ENCODE measurements at regions not wholly inside any gene's neighbourhood (a gene's known extent, or its start where the extent isn't known, plus 50 kb on each side); places are given as distances from the start of the nearest gene placed in this dataset.

DNA sequence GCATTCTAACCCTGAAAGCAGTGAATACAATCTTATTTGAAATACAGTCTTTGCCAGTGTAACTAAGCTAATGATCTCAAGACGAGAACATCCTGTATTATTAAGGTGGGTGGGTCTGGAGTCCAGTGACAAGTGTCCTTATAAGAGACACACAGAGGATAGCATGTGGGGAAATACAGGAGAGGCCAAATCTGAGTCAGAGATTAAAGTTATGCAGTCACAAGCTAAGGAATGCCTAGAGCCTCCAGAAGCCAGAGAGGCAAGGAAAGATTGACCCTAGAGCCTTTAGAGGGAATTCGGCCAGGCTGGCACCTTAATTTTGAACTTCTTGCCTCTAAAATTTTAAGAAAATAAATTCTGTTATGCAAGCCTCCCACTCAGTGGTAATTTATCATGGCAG lies 87.5 kb upstream of the HGF start:
- H3K4me3 ChIP-seq: no peak overlapping the region
- ATAC-seq: no peak
- H3K36me3 ChIP-seq: no peaks in the 10 kb centered on the region
- H3K27ac ChIP-seq: no peak overlapping the region
- DNase-seq: no peak
- TF ChIP-seq, protein P1, sequence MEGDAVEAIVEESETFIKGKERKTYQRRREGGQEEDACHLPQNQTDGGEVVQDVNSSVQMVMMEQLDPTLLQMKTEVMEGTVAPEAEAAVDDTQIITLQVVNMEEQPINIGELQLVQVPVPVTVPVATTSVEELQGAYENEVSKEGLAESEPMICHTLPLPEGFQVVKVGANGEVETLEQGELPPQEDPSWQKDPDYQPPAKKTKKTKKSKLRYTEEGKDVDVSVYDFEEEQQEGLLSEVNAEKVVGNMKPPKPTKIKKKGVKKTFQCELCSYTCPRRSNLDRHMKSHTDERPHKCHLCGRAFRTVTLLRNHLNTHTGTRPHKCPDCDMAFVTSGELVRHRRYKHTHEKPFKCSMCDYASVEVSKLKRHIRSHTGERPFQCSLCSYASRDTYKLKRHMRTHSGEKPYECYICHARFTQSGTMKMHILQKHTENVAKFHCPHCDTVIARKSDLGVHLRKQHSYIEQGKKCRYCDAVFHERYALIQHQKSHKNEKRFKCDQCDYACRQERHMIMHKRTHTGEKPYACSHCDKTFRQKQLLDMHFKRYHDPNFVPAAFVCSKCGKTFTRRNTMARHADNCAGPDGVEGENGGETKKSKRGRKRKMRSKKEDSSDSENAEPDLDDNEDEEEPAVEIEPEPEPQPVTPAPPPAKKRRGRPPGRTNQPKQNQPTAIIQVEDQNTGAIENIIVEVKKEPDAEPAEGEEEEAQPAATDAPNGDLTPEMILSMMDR (IDR thresholded peaks at IDR 0.05): no peak
- H3K9me3 ChIP-seq: peaks cover 0 to 7% (median 0%) of the 10 kb centered on the region in 11 donors
- whole genome bisulfite sequencing, 2 donors: 80 to 86% methylated on average over 2 of the region's 2 CpGs
- H3K27me3 ChIP-seq: no peaks in the 10 kb centered on the region
- no peaks in the 10 kb centered on the region for H3K4me1 ChIP-seq
- intact Hi-C loops (cut with DNase I): no loop called here

- TF ChIP-seq, protein P1 (IDR thresholded peaks at IDR 0.05): no peak
- H3K27me3 ChIP-seq: no peaks in the 10 kb centered on the region
- no peak overlapping the region for H3K4me3 ChIP-seq
- H3K36me3 ChIP-seq: no peaks in the 10 kb centered on the region
- ATAC-seq (no peak), DNase-seq (no peak)
- H3K27ac ChIP-seq: no peak overlapping the region
- peaks cover 0 to under 1% (median 0%) of the 10 kb centered on the region in 11 donors for H3K9me3 ChIP-seq
- 94 to 95% methylated on average over 2 of the region's 2 CpGs for WGBS, 2 donors
- intact Hi-C loops (cut with DNase I): no loop called here
- H3K4me1 ChIP-seq: no peaks in the 10 kb centered on the region
Measured at GRCh38 chr7:81854518-81854917, 84.7 kb upstream of the HGF start.

DNA sequence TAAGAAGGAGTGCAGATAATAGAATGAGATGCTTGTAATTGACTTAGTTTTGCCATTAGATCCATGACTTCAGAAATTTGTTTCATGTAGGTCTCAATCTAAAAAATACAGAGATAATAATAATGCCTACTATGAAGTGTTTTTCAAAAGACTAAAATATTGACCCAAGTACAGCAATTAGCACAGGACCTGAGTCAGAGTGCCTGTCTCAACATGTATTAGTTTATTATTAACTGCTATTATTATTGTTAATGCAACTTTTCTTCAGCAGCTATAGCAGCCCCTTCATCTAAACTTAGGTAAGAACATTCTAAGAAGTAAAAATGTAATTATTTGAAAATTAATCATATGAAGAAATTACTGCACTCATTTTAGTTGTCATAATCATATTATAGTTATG lies 82.9 kb upstream of the HGF start:
- no peak for ATAC-seq
- TF ChIP-seq, protein P1 (IDR thresholded peaks at IDR 0.05): no peak

GRCh38 chr7:81851413-81851812 lies 81.6 kb upstream of the HGF start:
- H3K27me3 ChIP-seq: no peaks in the 10 kb centered on the region
- no peak overlapping the region for H3K27ac ChIP-seq
- H3K36me3 ChIP-seq: no peaks in the 10 kb centered on the region
- TF ChIP-seq, protein P1 (IDR thresholded peaks at IDR 0.05): no peak
- ATAC-seq: no peak
- H3K4me1 ChIP-seq: peaks cover 0 to 14% (median 0%) of the 10 kb centered on the region in 9 donors
- H3K4me3 ChIP-seq: no peak overlapping the region
- intact Hi-C loops (cut with DNase I): no loop called here
- H3K9me3 ChIP-seq: peaks cover 0 to 4% (median 0%) of the 10 kb centered on the region in 11 donors
- no peak for DNase-seq

More for the DNA sequence above, 82.9 kb upstream of the HGF start:
- peaks cover 0 to 4% (median 0%) of the 10 kb centered on the region in 11 donors for H3K9me3 ChIP-seq
- no peak overlapping the region for H3K27ac ChIP-seq
- no peak overlapping the region for H3K4me3 ChIP-seq
- H3K36me3 ChIP-seq: no peaks in the 10 kb centered on the region
- H3K27me3 ChIP-seq: no peaks in the 10 kb centered on the region
- no peak for DNase-seq
- intact Hi-C loops (cut with DNase I): no loop called here
- H3K4me1 ChIP-seq: peaks cover 0 to 3% (median 0%) of the 10 kb centered on the region in 9 donors
